WI38 (cell line): ENCODE measurements at regions not wholly inside any gene's neighbourhood (a gene's known extent, or its start where the extent isn't known, plus 50 kb on each side); places are given as distances from the start of the nearest gene placed in this dataset.

Experiments
- H3K4me3 ChIP-seq: 2 replicates; pipeline ENCODE4 v1.5.1; 2011; ENCODE audit warnings: low read depth, mild to moderate bottlenecking, control low read depth, low read length
- CTCF ChIP-seq: IDR thresholded peaks from 2 replicates; pipeline ENCODE4 v1.5.1; 2012; ENCODE audit warnings: low read depth, mild to moderate bottlenecking, control low read depth, low read length

- no peak for TF ChIP-seq CTCF
- no peak overlapping the region for H3K4me3 ChIP-seq
Measured at GRCh38 chr3:181956122-181956521, 244.4 kb downstream of the SOX2 start.

- TF ChIP-seq CTCF = no peak
- no peak overlapping the region for H3K4me3 ChIP-seq
Measured at GRCh38 chr3:181966393-181966792, 254.7 kb downstream of the SOX2 start.

GRCh38 chr3:181969925-181970324 is 258.2 kb downstream of the SOX2 start:
- no peak overlapping the region for H3K4me3 ChIP-seq
- TF ChIP-seq CTCF = no peak

GRCh38 chr3:181971424-181971823 is 259.7 kb downstream of the SOX2 start:
- H3K4me3 ChIP-seq = no peak overlapping the region
- no peak for TF ChIP-seq CTCF

- no peak overlapping the region for H3K4me3 ChIP-seq
- no peak for TF ChIP-seq CTCF
Measured at GRCh38 chr3:181974198-181974597, 262.5 kb downstream of the SOX2 start.

- no peak overlapping the region for H3K4me3 ChIP-seq
- TF ChIP-seq CTCF = no peak
Measured at GRCh38 chr3:181976526-181976925, 264.8 kb downstream of the SOX2 start.

- no peak for TF ChIP-seq CTCF
- H3K4me3 ChIP-seq = no peak overlapping the region
Measured at GRCh38 chr3:181985386-181985785, 273.7 kb downstream of the SOX2 start.
